NCI-H2029 treated with DMSO at 0.1 percent for 48 hours (cell line): ENCODE measurements at regions not wholly inside any gene's neighbourhood (a gene's known extent, or its start where the extent isn't known, plus 50 kb on each side); places are given as distances from the start of the nearest gene placed in this dataset.
A peak's percentile ranks its signal among the peaks of the same experiment; 100 is the strongest.
"Not testable (repeated sequence)": the region's sequence is repeated elsewhere in the genome, so short reads cannot be mapped to it uniquely, and the experiment has no call there.

ENCODE experiments used
- DNase-seq: peaks from one replicate; lab custom pipeline; 2025; lab: John Stamatoyannopoulos, UW

DNA sequence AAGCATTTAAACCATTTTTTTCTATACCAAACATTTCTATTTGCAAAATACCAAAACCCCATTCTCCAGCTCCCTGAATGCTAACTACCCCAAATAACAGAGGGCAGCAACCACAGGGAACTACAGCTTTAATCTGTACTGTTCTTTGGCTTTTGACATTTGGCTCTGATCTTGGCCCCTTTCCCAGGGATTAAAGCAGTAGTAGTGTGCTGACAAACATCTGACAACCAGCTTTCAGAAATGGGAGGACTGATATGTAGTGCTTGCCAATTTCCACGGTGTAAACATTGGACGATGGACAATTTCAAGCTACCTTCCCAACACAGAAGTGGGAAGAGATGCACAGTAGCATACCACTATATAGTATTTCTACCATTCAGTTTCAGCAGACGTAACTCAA, 88.4 kb upstream of the TEAD1 start:
- peak; percentile 73 for DNase-seq

DNA sequence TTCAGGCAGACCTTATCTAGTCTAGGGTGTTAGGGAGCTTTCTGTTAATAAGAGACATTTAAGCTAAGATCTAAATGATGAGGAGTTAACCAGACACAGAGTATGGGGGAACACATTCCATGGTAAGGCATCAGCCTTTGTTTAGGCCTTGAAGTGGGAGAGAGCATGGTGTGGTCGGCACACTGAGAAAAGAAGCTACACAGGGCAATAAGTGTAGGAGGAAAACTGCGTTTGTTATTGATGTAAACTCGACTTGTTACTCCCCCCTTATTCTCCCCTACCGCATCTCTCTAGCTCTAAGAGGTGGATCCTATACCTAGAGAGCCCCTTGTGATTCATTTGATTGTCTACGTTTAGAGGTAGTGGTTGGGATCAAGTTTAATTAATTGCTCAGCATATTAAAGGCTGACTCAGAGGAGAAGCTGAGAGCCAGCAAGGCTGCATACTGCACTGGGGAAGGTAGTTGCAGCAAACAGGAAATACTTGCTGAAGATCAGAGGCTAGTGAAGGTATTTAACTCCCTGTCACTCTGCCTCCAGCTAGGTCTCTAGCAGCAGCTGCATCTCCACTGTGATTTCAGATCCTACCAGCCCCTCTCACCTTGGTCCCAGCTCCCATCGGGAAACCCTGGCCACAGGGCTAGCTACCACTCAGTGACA, 86.8 kb upstream of the TEAD1 start:
- no peak for DNase-seq

DNA sequence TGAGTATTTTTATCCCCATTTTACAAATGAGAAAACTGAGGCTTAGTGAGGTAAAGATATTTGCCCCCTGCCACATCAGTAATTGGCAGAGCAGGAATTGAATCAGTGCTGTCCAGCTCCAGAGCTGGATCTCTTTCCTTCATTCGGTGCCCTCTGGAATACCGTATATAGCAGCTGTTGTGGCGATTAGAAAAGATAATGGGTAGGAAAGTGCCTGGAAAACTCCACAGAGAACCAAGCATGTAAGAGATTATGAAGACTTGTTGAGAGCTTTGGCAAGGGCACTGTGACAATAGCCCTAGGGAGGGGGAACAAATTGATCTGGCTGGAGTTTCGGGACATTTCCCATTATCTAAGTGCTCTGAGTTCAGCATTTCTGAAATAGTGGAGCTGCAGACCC, 82.5 kb upstream of the TEAD1 start:
- no peak for DNase-seq

DNA sequence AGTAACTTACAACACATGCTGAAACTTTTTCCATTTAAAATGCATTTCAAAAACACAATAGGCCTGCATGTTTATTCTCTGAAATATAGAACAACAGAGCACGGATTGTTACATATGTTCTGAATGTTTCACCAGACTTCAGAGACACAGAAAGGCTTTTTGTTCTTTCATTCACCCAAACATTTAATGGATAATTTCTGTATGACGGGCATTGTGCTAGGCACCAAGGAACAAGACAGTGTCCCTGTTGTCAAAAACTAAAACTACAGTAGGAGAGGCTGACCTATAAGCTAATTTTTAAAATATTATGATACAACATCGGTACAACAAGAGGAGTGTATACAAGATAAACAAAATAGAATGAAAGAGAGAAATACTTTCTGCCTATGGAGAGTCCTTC, 81.9 kb upstream of the TEAD1 start:
- no peak for DNase-seq

DNA sequence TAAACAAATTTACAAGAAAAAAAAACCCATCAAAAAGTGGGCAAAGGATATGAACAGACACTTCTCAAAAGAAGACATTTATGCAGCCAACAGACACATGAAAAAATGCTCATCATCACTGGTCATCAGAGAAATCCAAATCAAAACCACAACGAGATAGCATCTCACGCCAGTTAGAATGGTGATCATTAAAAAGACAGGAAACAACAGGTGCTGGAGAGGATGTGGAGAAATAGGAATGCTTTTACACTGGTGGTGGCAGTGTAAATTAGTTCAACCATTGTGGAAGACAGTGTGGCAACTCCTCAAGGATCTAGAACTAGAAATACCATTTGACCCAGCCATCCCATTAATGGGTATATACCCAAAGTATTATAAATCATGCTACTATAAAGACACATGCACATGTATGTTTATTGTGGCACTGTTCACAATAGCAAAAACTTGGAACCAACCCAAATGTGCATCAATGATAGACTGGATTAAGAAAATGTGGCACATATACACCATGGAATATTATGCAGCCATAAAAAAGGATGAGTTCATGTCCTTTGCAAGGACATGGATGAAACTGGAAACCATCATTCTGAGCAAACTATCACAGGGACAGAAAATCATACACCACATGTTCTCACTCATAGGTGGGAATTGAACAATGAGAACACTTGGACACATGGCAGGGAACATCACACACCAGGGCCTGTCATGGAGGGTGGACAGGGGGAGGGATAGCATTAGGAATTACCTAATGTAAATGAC, 79.0 kb upstream of the TEAD1 start:
- DNase-seq = not testable (repeated sequence)

DNA sequence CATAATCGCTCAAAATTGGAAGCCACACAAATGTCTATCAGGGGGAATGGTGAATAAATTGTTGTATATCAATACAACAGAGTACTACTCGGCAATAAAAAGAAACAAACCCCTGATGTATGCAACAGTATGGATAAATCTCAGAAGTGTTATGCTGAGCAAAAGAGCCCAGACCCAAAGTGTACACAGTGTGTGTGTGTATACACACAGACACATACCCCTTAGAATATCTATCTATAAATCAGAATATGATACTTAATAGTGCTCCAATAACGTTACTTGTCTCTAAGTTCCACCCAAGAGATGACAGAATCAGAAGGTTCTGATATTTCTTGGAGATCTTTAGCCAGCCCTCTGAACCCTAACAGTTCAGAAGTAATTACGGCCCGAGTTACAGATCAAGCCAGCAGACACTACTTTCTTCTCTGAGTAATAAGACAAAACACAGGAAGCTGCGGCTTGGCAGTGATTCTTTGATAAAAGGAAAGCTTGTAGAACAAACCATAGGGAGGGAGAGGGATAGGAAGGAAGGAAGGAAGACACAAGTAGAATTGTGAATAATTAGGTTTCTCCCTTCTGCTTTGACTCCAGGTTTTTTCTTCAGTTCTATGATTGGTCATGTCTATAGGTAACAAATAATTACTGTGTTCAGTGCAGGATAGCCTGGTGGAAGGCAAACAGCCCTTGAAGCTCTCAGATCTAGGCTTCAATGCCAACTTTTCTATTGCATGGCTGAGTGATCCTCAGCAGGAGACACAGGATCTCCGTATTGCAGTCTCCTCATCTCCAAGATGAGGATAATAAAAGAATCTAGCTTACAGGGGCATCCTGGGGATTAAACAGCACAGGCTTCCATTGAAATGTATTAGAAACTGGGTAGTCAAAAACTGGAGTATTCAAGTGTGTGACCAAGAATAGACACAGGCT, 75.6 kb upstream of the TEAD1 start:
- DNase-seq = peak; percentile 44

DNA sequence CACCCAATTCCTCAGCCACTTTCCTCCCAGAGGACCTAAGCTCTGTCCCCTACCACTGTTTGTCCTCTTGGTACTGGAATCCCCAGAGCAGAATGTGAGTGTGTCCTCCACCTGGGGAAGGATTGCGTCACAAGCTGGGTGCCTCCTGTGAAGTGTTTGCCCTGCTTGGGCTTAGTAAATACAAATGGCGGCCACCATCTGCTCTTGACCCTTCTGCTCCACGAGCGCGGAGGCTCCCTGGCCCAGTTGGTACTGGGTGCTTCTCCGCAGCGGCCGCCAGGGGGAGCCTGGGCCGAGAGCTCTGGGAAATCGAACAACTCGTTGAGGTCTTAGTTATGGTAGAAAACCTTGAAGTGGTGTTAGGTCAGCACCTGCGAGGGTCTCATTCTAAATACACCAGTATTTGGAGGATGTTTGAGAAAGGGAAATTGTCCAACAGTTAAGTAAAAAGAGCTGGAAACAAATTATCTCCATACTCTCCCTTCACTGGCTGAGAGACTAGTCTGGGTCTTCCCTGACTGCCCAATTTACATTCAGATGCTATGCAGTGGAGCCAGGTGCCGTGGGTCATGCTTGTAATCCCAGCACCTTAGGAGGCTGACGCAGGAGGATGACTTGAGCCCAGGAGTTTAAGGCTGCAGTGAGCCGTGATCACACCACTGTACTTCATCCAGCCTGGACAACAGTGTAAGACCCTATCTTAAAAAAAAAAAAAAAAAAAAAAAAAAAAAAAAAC, 74.6 kb upstream of the TEAD1 start:
- DNase-seq = peak; percentile 95

DNA sequence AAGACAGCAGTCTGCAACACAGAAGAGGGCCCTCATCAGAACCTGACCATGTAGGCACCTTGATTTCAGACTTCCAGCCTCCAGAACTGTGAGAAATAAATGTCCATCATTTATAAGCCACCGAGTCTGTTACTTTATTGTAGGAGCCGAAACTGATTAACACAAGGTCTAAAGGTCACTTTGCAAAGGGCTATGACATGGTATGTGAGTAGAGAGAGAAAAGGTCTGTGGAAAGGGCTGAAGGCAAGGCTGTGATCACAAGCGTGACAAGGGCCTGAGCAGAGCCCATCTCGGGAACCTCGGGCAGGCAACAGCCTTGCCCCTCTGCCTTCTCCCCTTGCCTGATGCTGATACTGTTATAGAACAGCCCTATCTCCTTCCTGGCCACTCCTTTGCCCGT, 73.4 kb upstream of the TEAD1 start:
- no peak for DNase-seq

DNA sequence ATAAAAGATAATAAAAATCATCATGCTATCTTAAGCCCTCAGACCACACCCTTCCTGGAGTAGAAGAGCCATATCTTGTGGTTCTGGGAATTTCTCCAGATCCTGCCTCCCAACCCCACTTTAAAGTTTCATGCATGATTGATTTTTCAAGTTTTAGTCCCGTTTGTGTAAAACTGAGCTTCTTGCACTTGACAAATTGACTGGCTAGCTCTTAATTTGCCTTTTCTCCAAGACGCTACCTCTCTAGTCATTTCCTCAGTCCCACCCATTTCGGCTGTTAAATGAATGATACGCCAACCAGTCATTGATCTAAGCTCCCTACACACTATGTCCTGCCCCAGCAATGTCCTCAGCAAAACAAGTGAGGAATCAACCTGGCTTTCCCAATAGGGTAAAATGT, 71.8 kb upstream of the TEAD1 start:
- DNase-seq = no peak

DNA sequence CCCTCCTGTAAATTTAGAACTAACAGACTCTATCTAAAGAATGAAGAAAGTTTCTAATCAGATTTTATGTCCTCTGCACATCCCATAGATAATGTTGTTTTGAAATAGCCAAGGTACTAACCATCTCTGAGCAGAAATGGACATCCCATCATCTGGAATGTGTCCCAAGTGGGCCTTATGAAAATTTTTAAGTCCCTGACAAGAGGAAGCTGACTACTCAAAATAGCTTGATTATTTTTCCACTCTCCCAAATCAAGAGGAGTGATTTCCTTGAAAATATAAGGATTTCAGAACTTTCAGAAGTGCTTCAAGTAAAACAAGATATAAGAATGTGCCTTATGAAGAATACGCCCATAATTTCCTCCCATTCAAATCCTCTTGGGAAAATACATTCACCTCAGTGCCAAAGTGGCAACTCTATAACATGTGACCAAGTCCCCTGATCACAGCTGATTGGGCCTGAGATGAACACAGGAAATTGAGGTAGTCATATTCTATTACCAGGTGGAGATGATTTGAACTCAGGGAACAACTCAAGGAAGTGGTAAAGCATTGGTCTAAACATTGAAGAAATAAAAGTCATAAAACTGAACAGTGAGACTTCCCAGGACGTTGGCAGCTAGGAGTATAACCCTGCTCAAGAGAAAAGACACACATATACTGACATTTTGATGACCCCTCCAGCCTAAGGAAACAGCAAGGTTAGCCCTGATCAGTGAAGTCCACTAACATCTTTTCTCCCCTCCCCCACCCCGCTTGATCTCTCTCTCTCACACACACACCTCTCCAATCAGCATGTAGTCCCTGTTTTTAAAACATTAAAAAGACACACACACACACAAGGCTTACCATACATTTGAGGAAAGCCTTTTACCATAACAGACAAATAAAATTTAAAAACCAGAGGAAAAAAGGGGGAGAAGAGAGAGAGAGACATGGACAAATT, 70.8 kb upstream of the TEAD1 start:
- DNase-seq = no peak

DNA sequence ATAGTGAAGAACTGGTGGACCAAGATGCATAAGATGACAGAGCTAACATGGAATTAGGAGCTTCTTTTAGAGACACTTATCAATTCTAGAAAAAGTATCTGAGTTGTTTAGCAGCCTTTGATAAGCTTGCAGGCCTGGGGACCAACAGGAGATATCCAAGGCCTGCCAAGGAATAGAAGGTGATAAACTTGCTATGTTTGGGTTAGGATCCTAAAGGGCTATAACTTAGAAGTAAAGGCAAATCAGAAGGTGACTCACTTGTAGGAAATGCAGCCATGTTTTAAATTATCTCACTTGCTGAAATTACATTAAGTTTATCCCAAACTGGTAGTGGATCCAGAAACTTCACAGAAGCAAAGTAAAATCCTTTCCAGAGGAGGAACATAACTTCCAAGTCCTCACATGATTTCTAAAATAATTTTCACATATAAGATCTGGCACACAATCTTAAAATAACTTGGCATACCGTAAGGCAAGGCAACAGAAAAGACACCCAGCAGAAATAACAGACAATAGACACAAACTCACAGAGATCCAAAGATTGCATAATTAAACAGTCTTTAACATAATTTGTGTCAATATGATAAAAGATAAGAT, 69.6 kb upstream of the TEAD1 start:
- no peak for DNase-seq

DNA sequence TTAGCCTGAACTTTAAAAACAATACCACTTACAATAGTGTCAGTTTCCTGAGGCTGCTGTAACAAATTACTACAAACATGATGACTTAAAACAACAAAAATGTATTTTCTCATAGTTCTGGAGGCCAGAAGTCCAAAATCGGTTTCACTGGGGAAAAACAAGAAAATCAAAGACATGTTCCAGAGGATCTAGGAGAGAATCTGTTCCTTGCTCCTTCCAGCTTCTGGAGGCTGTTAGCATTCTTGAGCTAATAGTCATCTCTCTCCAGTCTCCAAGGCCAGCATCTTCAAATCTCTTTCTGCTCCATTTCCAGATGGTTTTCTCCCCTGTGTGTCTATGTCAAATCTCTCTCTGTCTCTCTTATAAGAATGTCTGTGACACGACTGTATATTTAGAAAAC, 67.6 kb upstream of the TEAD1 start:
- DNase-seq = no peak

DNA sequence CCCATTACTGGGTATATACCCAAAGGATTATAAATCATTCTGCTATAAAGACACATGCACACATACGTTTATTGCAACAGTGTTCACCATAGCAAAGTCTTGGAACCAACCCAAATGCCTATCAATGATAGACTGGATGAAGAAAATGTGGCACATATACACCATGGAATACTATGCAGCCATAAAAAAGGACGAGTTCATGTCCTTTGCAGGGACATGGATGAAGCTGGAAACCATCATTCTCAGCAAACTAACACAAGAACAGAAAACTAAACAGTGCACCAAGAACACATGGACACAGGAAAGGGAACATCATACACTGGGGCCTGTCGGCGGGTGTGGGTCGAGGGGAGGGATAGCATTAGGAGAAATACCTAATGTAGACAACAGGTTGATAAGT, 65.5 kb upstream of the TEAD1 start:
- not testable (repeated sequence) for DNase-seq

DNA sequence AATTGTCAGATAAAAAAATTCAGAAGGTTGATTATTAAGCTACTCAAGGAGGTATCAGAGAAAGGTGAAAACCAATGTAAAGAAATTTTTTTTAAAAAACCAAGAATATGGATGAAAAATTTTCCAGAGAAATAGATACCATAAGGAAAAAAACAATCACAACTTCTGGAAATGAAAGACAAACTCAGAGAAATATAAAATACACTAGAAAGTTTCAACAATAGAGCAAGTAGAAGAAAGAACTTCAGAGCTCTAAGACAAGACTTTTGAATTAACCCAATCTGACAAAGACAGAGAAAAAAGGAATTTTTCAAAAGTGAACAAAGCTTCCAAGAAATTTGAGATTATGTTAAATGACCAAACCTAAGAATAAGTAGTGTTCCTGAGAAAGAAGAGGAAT, 62.9 kb upstream of the TEAD1 start:
- DNase-seq = no peak

DNA sequence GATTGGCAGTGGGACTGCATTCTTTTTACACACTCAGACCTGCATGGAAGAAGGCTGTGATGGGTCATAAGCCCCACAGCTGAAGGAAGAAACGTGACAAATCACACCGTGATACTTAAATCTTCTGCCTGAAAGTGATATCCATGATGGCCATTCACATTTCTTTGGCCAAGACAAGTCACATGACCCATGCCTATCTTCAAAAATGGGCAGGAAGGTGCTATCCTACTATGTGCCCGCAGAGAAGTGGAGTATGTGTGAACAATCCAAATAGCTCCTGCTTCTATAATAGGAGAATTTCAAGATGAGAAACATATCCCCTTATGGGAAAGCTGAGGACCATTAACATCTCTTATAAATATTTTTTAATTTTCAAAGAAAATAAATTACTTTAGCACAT, 56.6 kb upstream of the TEAD1 start:
- no peak for DNase-seq

DNA sequence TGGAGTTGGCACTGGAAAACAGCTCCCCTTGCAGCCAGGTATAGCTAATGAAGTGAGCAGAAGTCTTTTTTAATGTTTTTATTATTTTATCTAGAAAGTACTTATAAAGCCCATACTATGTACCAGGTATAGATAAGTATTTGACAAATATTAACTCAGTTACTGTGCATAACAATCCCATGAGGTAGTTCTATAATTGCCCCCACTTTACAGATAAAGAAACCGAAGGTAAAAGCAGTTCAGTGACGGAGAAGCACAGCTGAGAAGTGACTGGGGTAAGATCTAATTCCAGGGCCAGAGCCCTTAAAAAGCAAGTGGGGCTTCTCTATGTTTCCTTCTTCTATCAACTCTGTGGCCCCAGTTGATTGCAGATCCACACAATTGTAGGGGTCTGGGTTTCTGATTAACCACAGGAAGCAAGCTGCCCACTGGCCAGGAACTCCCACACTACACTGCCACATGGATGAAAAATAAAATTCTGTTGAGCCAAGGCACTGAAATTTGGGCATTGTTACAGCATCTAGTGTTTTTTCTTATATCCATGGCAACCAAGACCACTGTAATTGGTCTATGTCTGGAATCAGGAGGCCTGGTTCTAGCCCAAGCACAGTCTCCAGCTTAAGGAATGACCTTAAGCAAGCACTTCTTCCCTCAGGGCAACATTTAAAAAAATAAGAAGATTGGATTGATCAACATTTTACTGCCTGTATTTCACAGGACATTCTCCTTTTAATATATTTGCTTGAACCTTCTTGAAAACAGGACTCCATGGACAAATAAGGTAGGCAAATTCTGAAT, 55.3 kb upstream of the TEAD1 start:
- DNase-seq = no peak

DNA sequence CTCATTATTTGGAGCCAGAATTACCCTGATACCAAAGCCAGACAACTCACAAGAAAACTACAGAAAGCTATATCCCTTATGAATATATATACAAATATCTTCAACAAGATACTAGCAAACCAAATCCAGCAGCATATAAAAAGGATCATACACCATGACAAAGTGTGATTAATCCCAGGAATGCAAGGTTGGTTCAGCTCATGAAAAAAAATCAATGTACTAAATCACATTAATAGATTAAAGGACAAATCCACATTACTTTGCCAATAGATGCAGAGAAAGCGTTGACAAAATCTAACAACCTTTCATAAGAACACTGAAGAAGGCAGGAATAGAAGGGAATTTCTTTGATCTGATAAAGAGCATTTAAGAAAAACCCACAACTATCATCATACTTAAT, 50.4 kb upstream of the TEAD1 start:
- DNase-seq = no peak
